ENCODE measurements at regions not wholly inside any gene's neighbourhood (a gene's known extent, or its start where the extent isn't known, plus 50 kb on each side); places are given as distances from the start of the nearest gene placed in this dataset.

DNA sequence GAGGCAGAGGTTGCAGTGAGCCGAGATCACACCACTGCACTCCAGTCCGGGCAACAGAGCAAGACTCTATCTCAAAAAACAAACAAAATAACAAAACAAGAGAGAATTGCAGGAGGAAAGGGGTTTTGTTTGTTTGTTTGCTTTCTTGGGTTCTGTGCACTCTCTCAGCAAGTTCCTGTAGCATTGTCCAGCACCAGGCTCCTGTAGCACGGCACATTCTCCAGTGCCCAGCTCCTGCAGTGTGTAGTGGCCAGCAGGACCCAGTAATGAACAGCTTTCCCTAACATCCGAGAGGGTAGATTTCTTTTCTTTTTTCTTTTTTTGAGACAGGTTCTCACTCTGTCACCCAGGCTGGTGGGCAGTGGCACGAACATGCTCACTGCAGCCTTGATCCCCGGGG lies 60.5 kb upstream of the USP9X start:
- FAIRE-seq (no peak), DNase-seq (ENCODE audit: low read depth) (no peak)
- Histone ChIP-seq H3K4me1 (ENCODE audit: insufficient read depth, low read length) (peaks cover 3% of the 10 kb centered on the region), H3K27ac (ENCODE audit: low read depth, low read length) (no peak overlapping the region), H3K36me3 (ENCODE audit: insufficient read depth, low read length) (no peaks in the 10 kb centered on the region), H4K20me1 (ENCODE audit: insufficient read depth, low read length) (no peaks in the 10 kb centered on the region), H3K27me3 (ENCODE audit: insufficient read depth, low read length) (no peaks in the 10 kb centered on the region), H3K4me3 (ENCODE audit: insufficient read depth, low read depth, low read length) (no peak overlapping the region), H3K9me3 (ENCODE audit: insufficient read depth, low read depth, low read length) (no peaks in the 10 kb centered on the region), H3K9ac (ENCODE audit: low read length) (no peak overlapping the region), H3K4me2 (ENCODE audit: low read length) (no peak overlapping the region), H2AFZ (ENCODE audit: low read depth, low read length) (no peak overlapping the region), H3K79me2 (ENCODE audit: insufficient read depth, low read length) (no peaks in the 10 kb centered on the region)
- Mint-ChIP-seq H3K4me3 (ENCODE audit: unreplicated experiment) (no peak overlapping the region), H3K36me3 (ENCODE audit: low read depth, unreplicated experiment) (no peaks in the 10 kb centered on the region), H3K4me1 (ENCODE audit: low read depth, unreplicated experiment) (peaks cover 6% of the 10 kb centered on the region), H3K9me3 (ENCODE audit: unreplicated experiment) (no peaks in the 10 kb centered on the region), H3K27me3 (ENCODE audit: low read depth, unreplicated experiment) (no peaks in the 10 kb centered on the region), H3K27ac (ENCODE audit: unreplicated experiment) (no peak overlapping the region)
- TF ChIP-seq EZH2 (IDR thresholded peaks at IDR 0.05; ENCODE audit: insufficient read depth, low read length) (no peak), CTCF (IDR thresholded peaks at IDR 0.05; ENCODE audit: insufficient read depth, low read depth, low read length) (no peak)

DNA sequence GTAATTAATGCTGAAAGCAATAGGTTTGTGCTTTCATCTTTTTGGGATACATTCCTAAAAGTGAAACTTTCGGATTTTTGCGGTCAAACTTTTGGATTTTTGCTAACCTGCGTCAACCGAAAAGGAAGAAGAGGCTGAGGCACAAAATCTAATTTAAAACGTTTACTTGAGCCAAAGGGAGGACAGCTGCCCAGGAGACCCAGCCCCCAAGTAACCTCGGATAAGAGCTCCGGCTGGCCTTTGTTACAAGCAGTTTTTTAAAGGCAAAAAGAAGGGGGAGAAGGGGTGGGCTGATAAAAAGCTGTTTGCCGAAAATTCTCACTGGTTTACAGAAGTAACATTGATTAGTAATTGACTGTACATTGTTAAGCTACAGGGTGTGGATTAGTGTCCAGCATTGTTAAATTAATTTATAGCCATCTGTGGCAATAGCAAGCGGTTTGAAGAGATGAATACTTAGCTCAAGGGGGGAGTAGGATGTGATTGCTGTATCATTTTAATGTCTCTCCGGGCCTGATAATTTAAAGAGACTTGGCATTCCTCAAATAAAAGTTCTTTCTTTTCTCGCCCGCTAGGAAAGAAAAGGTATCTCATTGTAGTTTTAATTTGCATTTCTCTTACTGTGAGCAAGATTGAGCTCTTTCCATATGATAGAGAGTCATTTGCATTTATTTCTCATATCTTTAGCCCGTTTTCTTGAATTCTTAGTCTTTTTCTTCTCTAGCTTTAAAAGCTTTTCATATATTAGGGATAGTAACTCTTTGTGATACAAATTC lies 59.1 kb upstream of the USP9X start:
- Mint-ChIP-seq H3K9me3 (ENCODE audit: unreplicated experiment) (no peaks in the 10 kb centered on the region), H3K27me3 (ENCODE audit: low read depth, unreplicated experiment) (no peaks in the 10 kb centered on the region), H3K4me3 (ENCODE audit: unreplicated experiment) (peak overlapping the region; percentile 71), H3K27ac (ENCODE audit: unreplicated experiment) (peak overlapping the region; percentile 96), H3K36me3 (ENCODE audit: low read depth, unreplicated experiment) (no peaks in the 10 kb centered on the region), H3K4me1 (ENCODE audit: low read depth, unreplicated experiment) (peaks cover 6% of the 10 kb centered on the region)
- Histone ChIP-seq H3K4me3 (ENCODE audit: insufficient read depth, low read depth, low read length) (no peak overlapping the region), H3K36me3 (ENCODE audit: insufficient read depth, low read length) (no peaks in the 10 kb centered on the region), H3K27ac (ENCODE audit: low read depth, low read length) (peak overlapping the region; percentile 40), H2AFZ (ENCODE audit: low read depth, low read length) (peak overlapping the region; percentile 38), H3K4me1 (ENCODE audit: insufficient read depth, low read length) (peaks cover 3% of the 10 kb centered on the region), H3K27me3 (ENCODE audit: insufficient read depth, low read length) (no peaks in the 10 kb centered on the region), H3K79me2 (ENCODE audit: insufficient read depth, low read length) (no peaks in the 10 kb centered on the region), H3K4me2 (ENCODE audit: low read length) (peak overlapping the region; percentile 79), H4K20me1 (ENCODE audit: insufficient read depth, low read length) (no peaks in the 10 kb centered on the region), H3K9ac (ENCODE audit: low read length) (peak overlapping the region; percentile 64), H3K9me3 (ENCODE audit: insufficient read depth, low read depth, low read length) (no peaks in the 10 kb centered on the region)
- DNase-seq (ENCODE audit: low read depth), result peak; percentile 66
- FAIRE-seq, result peak; percentile 5
- TF ChIP-seq CTCF (IDR thresholded peaks at IDR 0.05; ENCODE audit: insufficient read depth, low read depth, low read length), result no peak
- TF ChIP-seq EZH2 (IDR thresholded peaks at IDR 0.05; ENCODE audit: insufficient read depth, low read length), result no peak

DNA sequence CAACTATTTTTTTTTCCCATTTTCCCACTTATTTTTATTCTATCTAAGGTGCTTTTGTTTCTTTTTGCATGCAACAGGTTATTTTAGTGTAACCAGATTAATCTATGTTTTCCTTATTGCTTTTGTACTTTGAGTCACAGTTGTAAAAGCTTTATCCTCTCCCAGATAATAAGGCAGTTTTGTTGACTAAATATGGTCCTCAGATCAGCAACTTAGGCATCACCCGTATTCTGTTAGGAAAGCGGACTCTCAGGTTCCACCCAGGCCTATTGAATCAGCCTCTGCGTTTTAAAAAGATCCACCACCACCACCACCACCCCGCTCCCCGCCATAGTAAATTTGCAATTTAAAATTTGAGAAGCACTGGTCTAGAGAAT lies 58.6 kb upstream of the USP9X start:
- Histone ChIP-seq H4K20me1 (ENCODE audit: insufficient read depth, low read length) (no peaks in the 10 kb centered on the region), H3K79me2 (ENCODE audit: insufficient read depth, low read length) (no peaks in the 10 kb centered on the region), H3K36me3 (ENCODE audit: insufficient read depth, low read length) (no peaks in the 10 kb centered on the region), H3K27ac (ENCODE audit: low read depth, low read length) (no peak overlapping the region), H3K9me3 (ENCODE audit: insufficient read depth, low read depth, low read length) (no peaks in the 10 kb centered on the region), H3K4me1 (ENCODE audit: insufficient read depth, low read length) (peaks cover 3% of the 10 kb centered on the region), H3K4me2 (ENCODE audit: low read length) (peak overlapping the region; percentile 79), H3K9ac (ENCODE audit: low read length) (no peak overlapping the region), H2AFZ (ENCODE audit: low read depth, low read length) (no peak overlapping the region), H3K27me3 (ENCODE audit: insufficient read depth, low read length) (no peaks in the 10 kb centered on the region), H3K4me3 (ENCODE audit: insufficient read depth, low read depth, low read length) (no peak overlapping the region)
- Mint-ChIP-seq H3K27me3 (ENCODE audit: low read depth, unreplicated experiment) (no peaks in the 10 kb centered on the region), H3K9me3 (ENCODE audit: unreplicated experiment) (no peaks in the 10 kb centered on the region), H3K4me1 (ENCODE audit: low read depth, unreplicated experiment) (peaks cover 6% of the 10 kb centered on the region), H3K4me3 (ENCODE audit: unreplicated experiment) (peak overlapping the region; percentile 71), H3K36me3 (ENCODE audit: low read depth, unreplicated experiment) (no peaks in the 10 kb centered on the region), H3K27ac (ENCODE audit: unreplicated experiment) (peak overlapping the region; percentile 96)
- TF ChIP-seq EZH2 (IDR thresholded peaks at IDR 0.05; ENCODE audit: insufficient read depth, low read length) (no peak), CTCF (IDR thresholded peaks at IDR 0.05; ENCODE audit: insufficient read depth, low read depth, low read length) (no peak)
- DNase-seq (ENCODE audit: low read depth) (no peak), FAIRE-seq (no peak)
